Heart right ventricle (tissue), 16 donors: ENCODE measurements at regions not wholly inside any gene's neighbourhood (a gene's known extent, or its start where the extent isn't known, plus 50 kb on each side); places are given as distances from the start of the nearest gene placed in this dataset.

Source experiments
- ATAC-seq, 8 donors: fragments of 200-7000 bp; cut with Tn5 transposase; one replicate each; pipeline ENCODE4 v1.9.1; 2020; ENCODE audit warnings: mild to moderate bottlenecking in 8 of 8, moderate library complexity in 8 of 8, moderate number of reproducible peaks in 1 of 8
- DNase-seq, 2 donors: peaks; one replicate each; pipeline ENCODE4 v3.0.0-alpha.2; 2020
- H3K27ac ChIP-seq, 10 donors: fragments of 200-600 bp; sonication (generic) in 2 of 10; one replicate each; pipeline versions ENCODE4 v1.5.0 to v1.8.0; 2020 to 2022; ENCODE audit warnings: mild to moderate bottlenecking in 3 of 10
- H3K27me3 ChIP-seq, 7 donors: fragments of 200-600 bp; one replicate each; pipeline ENCODE4 v1.8.0; 2021 to 2022; ENCODE audit warnings: mild to moderate bottlenecking in 2 of 7
- H3K36me3 ChIP-seq, 9 donors: fragments of 200-600 bp; sonication (generic) in 1 of 9; one replicate each; pipeline versions ENCODE4 v1.5.0 to v1.8.0; 2020 to 2022; ENCODE audit warnings: mild to moderate bottlenecking in 2 of 9
- H3K4me1 ChIP-seq, 9 donors: fragments of 200-600 bp; sonication (generic) in 1 of 9; one replicate each; pipeline versions ENCODE4 v1.5.0 to v1.8.0; 2020 to 2022; ENCODE audit warnings: mild to moderate bottlenecking in 4 of 9
- H3K4me3 ChIP-seq, 10 donors: fragments of 200-600 bp; sonication (generic) in 2 of 10; one replicate each; pipeline versions ENCODE4 v1.5.0 to v1.8.0; 2020 to 2022; ENCODE audit warnings: mild to moderate bottlenecking in 7 of 10, moderate library complexity in 2 of 10
- H3K9me3 ChIP-seq, 11 donors: fragments of 200-600 bp in 10 of 11; sonication (generic) in 2 of 11; one replicate each; pipeline versions ENCODE4 v1.5.0 to v1.8.0; 2013 to 2022; ENCODE audit warnings: mild to moderate bottlenecking in 2 of 11, control low read depth in 1 of 11, moderate library complexity in 1 of 11
- CTCF ChIP-seq, 9 donors: fragments of 200-600 bp; sonication (generic) in 2 of 9; IDR thresholded peaks; one replicate each; pipeline versions ENCODE4 v1.5.0 to v1.8.0; 2021 to 2022; ENCODE audit warnings: antibody characterized with exemption in 9 of 9, mild to moderate bottlenecking in 5 of 9, moderate library complexity in 1 of 9
- WGBS, 2 donors: extraction: QIAGEN DNeasy Blood & Tissue Kit; methylation state at CpG; one replicate each; pipeline ENCODE4 v1.1.7; 2013; ENCODE audit warnings: inconsistent platforms in 1 of 2; 5-methylcytosine and 5-hydroxymethylcytosine counted together
- intact Hi-C, 10 donors: fragments of 100-400 bp; cut with DNase I; formaldehyde crosslinking; loops; one replicate each; pipeline versions ENCODE4 v1.11.1 to v1.14.2; 2022
- donor health status: Arrhythmogenic right ventricular cardiomyopathy.
- donor health status: ischemic (EF 13 %, LVEDD 7.1; RV severe dilation, severe dysfunction).
- donor health status: healthy with polysubstance abuse.
- donor health status: DM: no; HTN: yes; CAD: no.
- donor health status: DM: no; HTN: no; CAD: no.
- donor health status: ischemic (EF 25% LVEDD 6.9; RV normal size, moderate dysfunction).
- donor health status: ischemic (EF 25% LVEDD 5.7; RV mildly dilated, moderate dysfunction).
- donor health status: healthy.
- donor health status: DM: yes; HTN: yes; CAD: no.
- donor health status: Ischemic cardiomyopathy.
- donor health status: ischemic (EF 35%, LVEDD 5.7; RV mildly dilated, moderate dysfunction).
- donor health status: nonischemic (EF 11% LVEDD 7.7; RV severe dilation, severe dysfunction).
- donor health status: DM: yes; HTN: yes; CAD: no.
- donor health status: PGD.
- donor health status: ischemic (EF 29% LVEDD 5.4; RV normal size, mild dysfunction).
- donor health status: nonischemic (EF 23%, LVEDD 6.1; RV moderate dilation, normal function).

DNA sequence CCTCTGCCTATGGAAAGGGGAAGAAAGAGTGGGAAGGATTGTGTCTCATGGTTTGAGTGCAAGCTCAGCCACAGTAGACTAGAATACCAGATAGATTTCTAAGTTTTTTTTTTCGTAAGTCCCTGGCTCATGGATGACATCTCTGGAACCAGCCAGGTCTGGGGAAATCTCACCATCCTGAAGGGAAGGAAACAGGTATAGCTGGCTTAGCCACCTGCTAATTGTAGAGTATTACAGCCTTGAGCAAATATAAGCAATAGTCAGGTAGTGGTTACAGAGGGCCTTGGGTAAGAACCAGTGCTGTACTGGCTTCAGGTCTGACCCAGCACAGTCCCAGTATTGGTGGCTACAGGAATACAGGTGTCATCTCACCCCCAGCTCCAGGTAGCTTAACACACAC, 500.9 kb upstream of the PRMT6 start:
- ATAC-seq (no peak), DNase-seq (no peak)
- Histone ChIP-seq H3K4me3 (no peak overlapping the region), H3K4me1 (no peaks in the 10 kb centered on the region), H3K27ac (no peak overlapping the region), H3K36me3 (no peaks in the 10 kb centered on the region), H3K27me3 (no peaks in the 10 kb centered on the region), H3K9me3 (peaks cover 0 to 36% (median 0%) of the 10 kb centered on the region in 11 donors)
- intact Hi-C loops: no loop called here
- 70 to 80% methylated on average over 1 of the region's 1 CpG for WGBS, 2 donors
- no peak for TF ChIP-seq CTCF (IDR thresholded peaks at IDR 0.05)

- H3K27me3 ChIP-seq: no peaks in the 10 kb centered on the region
- no peaks in the 10 kb centered on the region for H3K4me1 ChIP-seq
- H3K9me3 ChIP-seq: peaks cover 0 to 8% (median 0%) of the 10 kb centered on the region in 11 donors
- DNase-seq (no peak), ATAC-seq (no peak)
- WGBS, 2 donors: 76 to 87% methylated on average over 2 of the region's 2 CpGs
- TF ChIP-seq CTCF (IDR thresholded peaks at IDR 0.05): no peak
- intact Hi-C loops: no loop called here
- no peaks in the 10 kb centered on the region for H3K36me3 ChIP-seq
- no peak overlapping the region for H3K4me3 ChIP-seq
- no peak overlapping the region for H3K27ac ChIP-seq
Measured at GRCh38 chr1:106564192-106564591, 492.3 kb upstream of the PRMT6 start.

DNA sequence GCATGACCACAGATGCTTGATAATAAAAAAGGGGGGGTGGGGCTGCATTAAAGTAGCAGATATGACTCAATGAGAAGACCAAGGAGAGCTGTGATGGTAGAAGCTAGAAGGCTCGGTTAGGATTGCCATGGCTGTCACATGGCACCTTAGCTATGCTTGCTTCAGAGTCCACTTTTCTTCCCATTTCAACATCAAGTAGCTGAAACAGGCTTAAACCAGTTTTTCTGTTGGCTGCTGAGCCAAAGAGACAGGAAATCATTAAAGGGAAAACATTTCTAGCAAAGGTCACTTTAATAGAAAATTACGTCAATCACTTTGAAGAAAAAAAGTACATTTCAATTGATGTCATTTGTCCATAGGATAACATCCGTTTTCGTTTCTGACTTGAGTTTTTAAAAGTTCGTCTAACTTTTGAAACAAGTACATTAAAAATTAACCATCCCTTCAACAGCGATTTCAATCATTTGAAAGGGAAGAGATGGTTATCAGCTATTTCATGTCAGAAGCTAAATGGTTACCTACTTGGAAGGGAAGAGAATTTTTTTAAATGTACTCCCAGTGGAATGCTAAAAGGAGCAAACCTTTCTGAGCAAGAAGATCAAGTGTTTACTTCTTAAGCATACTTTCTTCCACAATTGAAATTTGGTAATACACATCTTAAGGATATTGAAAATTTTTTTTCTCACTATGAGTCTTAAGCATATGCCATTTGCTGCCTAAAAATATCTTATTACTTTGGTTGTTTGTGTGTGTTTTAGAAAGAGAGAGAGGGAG, 488.1 kb upstream of the PRMT6 start:
- Histone ChIP-seq H3K4me1 (no peaks in the 10 kb centered on the region), H3K4me3 (no peak overlapping the region), H3K27ac (no peak overlapping the region), H3K36me3 (no peaks in the 10 kb centered on the region), H3K9me3 (no peaks in the 10 kb centered on the region), H3K27me3 (no peaks in the 10 kb centered on the region)
- no peak for DNase-seq
- ATAC-seq: no peak
- intact Hi-C loops: no loop called here
- TF ChIP-seq CTCF (IDR thresholded peaks at IDR 0.05): no peak
- 54 to 60% methylated on average over 6 of the region's 6 CpGs for WGBS, 2 donors

- H3K4me1 ChIP-seq: no peaks in the 10 kb centered on the region
- no peaks in the 10 kb centered on the region for H3K27me3 ChIP-seq
- DNase-seq: no peak
- H3K36me3 ChIP-seq: no peaks in the 10 kb centered on the region
- no peak overlapping the region for H3K27ac ChIP-seq
- WGBS, 2 donors: 76 to 81% methylated on average over 4 of the region's 4 CpGs
- intact Hi-C loops: no loop called here
- peaks cover 0 to 4% (median 0%) of the 10 kb centered on the region in 11 donors for H3K9me3 ChIP-seq
- no peak for ATAC-seq
- no peak for TF ChIP-seq CTCF (IDR thresholded peaks at IDR 0.05)
- no peak overlapping the region for H3K4me3 ChIP-seq
Measured at GRCh38 chr1:106571109-106571508, 485.4 kb upstream of the PRMT6 start.
